OCI-LY3 (cell line): ENCODE measurements at regions not wholly inside any gene's neighbourhood (a gene's known extent, or its start where the extent isn't known, plus 50 kb on each side); places are given as distances from the start of the nearest gene placed in this dataset.

Experiments used
- EZH2phosphoT487 ChIP-seq: fragments of 200-600 bp; shearing (Covaris generic); IDR thresholded peaks from 2 replicates; pipeline ENCODE4 v1.6.1; 2018; ENCODE audit warnings: antibody characterized with exemption, mixed run types, low read depth
- TF ChIP-seq, protein P1 (sequence below): fragments of 200-600, 300-600 bp; sonication (generic); IDR thresholded peaks from 2 replicates; pipeline ENCODE4 v1.5.1; 2014; ENCODE audit warnings: antibody characterized with exemption, low read length, low read depth

- TF ChIP-seq, protein P1, sequence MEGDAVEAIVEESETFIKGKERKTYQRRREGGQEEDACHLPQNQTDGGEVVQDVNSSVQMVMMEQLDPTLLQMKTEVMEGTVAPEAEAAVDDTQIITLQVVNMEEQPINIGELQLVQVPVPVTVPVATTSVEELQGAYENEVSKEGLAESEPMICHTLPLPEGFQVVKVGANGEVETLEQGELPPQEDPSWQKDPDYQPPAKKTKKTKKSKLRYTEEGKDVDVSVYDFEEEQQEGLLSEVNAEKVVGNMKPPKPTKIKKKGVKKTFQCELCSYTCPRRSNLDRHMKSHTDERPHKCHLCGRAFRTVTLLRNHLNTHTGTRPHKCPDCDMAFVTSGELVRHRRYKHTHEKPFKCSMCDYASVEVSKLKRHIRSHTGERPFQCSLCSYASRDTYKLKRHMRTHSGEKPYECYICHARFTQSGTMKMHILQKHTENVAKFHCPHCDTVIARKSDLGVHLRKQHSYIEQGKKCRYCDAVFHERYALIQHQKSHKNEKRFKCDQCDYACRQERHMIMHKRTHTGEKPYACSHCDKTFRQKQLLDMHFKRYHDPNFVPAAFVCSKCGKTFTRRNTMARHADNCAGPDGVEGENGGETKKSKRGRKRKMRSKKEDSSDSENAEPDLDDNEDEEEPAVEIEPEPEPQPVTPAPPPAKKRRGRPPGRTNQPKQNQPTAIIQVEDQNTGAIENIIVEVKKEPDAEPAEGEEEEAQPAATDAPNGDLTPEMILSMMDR: no peak
- no peak for TF ChIP-seq EZH2phosphoT487
These were observed 183.4 kb downstream of the AKR1D1 start for GRCh38 chr7:138259675-138260074.
